Fibroblast of the conjunctiva (primary cell): ENCODE measurements at regions not wholly inside any gene's neighbourhood (a gene's known extent, or its start where the extent isn't known, plus 50 kb on each side); places are given as distances from the start of the nearest gene placed in this dataset.
A peak's percentile ranks its signal among the peaks of the same experiment; 100 is the strongest.
"Not testable (repeated sequence)": the region's sequence is repeated elsewhere in the genome, so short reads cannot be mapped to it uniquely, and the experiment has no call there.

Experiments used
- DNase-seq: peaks from one replicate; pipeline ENCODE4 v3.0.0-alpha.2; 2010; ENCODE audit warnings: low read depth

DNA sequence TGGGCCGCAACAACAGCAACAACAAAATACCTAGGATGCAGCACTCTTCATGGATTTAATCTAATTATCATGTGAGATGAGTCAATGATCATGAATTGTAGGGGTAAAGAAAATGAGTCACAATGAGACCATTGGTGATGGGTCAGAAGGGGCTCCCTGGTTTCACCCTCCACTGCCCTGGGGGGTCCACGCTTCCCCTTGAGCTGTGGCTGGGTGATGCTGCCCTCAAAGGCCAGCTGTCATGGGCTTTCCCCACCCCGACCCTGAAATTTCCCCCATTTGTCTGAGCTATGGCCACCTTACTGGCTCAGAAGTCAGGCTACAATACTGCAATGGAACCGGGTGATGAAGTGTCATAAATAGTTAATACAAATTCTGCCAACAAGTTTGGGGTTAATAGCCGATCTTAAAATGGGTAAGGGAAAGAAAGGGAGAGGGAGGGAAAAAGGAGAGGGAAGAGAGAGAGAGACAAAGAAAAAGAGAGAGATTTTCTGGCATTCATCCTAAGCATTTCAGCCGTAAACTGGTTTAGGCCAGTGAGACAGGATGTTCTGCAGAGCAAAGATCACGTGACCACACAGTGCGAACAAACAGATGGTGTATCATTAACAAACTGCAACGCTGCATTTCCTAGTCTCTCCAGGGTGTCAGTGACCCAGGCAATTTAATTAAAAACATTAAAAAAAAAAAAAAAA is 143.4 kb upstream of the ERRFI1 start:
- peak; percentile 93 for DNase-seq

- no peak for DNase-seq
Measured at GRCh38 chr1:8167936-8168335, 141.8 kb upstream of the ERRFI1 start.

DNA sequence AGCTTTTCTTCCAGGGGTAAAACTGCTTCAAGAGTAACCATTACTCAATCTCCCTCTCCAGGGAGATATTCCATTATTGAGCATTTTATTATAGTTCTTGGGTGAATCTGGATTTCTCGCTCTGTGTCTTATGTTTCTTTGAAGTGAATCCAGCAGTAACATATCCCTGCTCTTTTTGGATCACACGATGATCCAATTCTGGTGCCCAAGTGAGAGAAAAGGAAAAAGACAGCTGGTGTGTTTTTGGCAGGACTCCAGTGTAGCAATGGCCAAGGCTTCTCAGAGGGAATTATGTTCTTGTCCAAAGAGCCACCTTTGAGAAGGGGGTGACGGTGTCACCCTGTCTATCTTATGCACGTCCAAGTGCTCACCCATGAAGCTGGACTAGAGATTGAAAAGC is 140.3 kb upstream of the ERRFI1 start:
- no peak for DNase-seq

DNA sequence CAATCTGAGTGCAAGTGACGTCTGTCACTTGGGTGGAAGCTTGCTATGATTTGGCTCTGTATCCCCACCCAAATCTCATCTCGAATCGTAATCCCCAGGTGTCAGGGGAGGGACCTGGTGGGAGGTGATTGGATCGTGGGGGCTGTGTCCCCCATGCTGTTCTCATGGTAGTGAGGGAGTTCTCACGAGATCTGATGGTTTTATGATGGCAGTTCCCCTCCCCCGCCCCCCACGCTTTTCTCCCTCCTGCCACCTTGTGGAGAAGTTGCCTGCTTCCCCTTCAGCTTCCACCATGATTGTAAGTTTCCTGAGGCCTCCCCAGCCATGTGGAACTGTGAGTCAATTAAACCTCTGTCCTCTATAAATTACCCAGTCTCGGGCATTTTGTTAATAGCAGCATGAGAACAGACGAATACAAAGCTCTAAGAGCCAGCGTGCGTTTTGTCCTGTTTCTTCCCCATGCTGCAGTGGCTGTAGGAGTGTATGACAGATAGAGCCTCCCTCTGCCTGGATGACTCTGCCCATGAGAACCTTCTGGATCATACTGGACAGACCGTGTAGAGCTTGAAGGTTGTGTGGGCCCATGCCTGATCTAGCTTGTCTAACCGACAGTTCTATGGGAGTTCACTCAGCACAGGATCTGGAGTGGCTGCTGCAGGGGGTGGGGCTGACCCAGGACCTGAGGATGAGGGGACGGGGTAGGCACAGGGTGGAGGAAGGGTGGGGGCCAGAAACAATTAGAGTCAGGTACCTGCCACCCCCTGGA is 139.7 kb upstream of the ERRFI1 start:
- no peak for DNase-seq

GRCh38 chr1:8164670-8165069 is 138.6 kb upstream of the ERRFI1 start:
- DNase-seq, result no peak

GRCh38 chr1:8163039-8163438 is 136.9 kb upstream of the ERRFI1 start:
- DNase-seq, result no peak

- DNase-seq, result no peak
Measured at GRCh38 chr1:8162168-8162567, 136.1 kb upstream of the ERRFI1 start.

DNA sequence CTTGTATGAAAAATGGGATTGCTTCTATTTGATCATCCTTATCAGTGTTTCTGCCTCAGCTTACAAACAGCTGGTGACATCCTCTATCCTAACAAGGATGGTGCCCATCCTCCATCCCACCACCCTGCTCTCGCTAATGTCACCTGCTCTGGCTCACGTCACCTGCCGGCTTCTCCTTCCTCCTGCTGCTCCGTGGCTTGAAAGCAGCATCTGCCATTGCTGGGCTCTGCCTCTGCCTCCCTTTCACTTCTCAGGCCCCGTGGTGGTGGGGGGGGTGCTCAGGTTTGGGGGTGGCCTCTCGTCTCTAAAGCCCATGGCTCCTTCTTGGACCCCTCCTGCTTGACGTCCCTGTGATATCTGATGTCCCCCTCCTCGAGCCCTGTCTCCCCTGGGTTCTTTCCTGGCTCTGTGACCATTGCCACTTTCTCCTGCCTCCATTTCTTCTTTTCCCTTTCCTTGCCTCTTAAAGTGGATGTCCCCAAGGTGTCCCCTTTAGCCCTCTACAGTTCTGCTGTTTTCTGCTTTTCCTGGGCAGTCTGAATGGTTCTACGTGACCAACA is 135.5 kb upstream of the ERRFI1 start:
- DNase-seq, result no peak

DNA sequence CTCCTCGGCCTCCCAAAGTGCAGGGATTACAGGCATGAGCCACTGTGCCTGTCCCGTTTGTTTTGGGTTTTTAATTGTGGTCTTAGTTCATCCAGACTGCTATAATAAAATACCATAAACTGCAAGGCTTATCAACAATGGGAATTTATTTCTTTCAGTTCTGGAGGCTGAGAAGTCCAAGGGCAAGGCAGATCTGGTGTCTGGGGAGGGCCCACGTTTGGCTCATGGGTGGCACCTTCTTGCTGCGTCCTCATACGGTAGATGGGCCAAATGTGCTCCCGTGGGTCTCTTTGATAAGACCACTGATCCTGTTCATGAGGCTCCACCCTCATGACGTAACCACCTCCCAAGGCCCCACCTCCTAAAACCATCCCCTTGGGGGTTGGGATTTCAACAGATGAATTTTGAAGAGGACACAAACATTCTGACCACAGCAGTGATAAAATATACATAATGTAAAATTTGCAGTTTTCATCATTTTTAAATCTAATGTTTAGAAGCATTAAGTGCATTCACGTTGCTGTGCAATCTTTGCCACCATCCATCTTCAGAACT is 133.4 kb upstream of the ERRFI1 start:
- DNase-seq, result no peak

DNA sequence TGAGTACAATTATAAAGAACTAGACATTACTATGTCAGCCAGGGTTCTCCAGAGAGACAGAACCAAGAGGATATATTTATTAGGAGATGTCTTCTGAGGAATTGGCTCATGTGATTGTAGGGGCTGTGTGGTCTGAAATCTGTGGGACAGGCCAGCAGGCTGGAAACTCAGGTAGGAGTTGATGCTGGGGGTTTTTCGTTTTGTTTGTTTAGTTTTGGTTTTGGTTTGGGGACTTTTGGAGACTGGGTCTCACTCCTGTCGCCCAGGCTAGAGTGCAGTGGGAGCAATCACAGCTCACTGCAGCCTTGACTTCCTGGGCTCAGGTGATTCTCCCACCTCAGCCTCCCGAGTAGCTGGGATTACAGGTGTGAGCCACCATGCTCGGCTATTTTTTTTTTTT is 132.9 kb upstream of the ERRFI1 start:
- DNase-seq, result no peak

GRCh38 chr1:8157765-8158164 is 131.7 kb upstream of the ERRFI1 start:
- no peak for DNase-seq

DNA sequence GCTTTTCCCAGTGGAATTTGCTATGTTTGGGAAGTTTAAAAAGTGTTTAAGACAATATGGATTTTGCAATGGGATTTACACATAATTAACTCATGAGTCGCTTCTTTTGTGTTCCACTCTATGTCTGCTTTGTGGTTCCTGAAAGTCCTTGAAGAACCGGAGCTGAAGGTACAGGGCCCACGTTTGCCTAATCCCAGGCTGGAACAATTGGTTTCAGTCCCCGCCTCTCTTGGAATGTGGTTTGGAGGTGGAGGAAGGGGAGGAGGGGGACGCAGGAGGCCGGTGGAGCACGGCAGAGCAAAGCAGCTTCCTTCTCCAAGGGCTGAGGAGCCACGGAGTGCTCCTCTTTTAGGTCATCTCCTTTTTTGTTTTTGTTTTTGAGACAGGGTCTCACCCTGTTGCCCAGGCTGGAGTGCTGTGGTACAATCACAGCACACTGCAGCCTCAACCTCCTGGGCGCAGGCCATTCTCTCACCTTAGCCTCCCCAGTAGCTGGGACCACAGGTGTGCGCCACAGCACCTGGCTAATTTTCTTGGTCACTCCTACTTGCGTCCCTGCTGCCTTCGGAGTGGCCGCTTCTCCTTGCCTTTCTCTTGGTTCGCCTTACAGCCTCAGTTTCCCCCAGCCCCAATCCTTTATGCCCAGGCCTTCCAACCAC is 129.5 kb upstream of the ERRFI1 start:
- no peak for DNase-seq

- no peak for DNase-seq
Measured at GRCh38 chr1:8154621-8155052, 128.5 kb upstream of the ERRFI1 start.

DNA sequence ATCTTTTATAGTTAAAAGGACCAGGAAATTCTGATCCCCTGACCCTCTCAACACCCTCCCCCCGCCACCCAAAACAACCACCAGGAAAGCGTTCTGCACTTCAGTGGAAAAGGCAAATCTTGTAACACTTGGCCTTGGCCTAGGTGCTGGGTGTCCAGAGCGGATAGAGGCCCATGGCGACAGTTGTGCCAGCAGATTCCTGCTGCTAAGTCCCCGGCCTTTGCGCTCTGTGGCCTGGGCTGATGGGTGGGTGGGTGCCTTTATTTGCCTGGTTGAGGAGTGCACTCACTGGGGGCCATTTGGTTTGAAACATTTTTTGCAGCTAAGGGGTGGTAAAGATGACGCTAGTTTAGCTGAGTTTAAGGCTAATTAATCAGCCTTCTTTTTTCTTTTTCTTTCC is 127.9 kb upstream of the ERRFI1 start:
- DNase-seq, result no peak

DNA sequence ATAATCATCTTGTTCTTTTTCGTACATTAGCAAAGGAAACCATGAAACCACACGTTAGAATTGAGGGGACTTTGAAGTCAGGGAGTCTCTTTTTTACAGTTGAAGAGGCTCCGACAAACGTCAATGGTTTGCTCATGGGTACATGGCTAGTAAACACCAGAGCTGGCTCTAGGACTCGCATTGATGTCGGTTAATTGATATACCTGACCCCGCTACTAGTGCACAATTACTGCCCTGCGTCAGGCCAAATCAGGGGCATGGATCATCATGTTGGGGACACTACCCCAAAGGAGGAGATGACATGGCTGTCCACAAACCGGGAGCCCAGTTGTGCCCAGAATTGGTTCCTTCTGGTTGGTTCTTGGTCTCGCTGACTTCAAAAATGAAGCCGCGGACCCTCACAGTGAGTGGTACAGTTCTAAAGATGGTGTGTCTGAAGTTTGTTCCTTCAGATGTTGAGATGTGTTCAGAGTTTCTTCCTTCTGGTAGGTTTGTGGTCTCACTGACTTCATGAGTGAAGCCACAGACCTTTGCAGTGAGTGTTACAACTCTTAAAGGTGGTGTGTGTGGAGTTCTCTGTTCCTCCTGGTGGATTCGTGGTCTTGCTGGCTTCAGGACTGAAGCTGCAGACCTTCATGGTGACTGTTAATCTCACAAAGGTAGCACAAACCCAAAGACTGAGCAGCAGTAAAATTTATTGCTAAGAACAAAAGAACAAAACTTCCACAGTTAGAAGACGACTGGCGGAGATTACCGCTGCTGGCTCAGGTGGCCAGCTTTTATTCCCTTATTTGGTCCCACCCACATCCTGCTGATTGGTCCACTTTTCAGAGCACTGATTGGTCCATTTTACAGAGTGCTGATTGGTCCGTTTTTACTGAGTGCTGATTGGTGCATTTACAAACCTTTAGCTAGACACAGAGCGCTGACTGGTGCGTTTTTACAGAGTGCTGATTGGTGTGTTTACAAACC is 126.9 kb upstream of the ERRFI1 start:
- DNase-seq, result no peak

DNA sequence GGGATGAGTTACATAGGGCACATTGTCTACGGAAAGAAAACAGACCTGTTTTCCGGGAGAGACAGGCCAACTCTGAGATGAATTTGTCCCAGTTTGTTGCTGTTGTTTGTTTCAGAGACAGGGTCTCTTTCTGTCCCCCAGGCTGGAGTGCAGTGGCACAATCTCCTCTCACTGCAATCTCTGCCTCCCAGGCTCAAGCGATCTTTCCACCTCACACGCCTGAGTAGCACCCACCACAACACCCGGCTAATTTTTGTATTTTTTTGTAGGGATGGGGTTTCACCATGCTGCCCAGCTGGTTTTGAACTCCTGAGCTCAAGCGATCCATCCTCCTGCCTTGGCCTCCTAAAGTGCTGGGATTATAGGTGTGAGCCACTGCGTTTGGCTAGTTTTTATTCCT is 125.5 kb upstream of the ERRFI1 start:
- no peak for DNase-seq

- not testable (repeated sequence) for DNase-seq
Measured at GRCh38 chr1:8149756-8150155, 123.6 kb upstream of the ERRFI1 start.

DNA sequence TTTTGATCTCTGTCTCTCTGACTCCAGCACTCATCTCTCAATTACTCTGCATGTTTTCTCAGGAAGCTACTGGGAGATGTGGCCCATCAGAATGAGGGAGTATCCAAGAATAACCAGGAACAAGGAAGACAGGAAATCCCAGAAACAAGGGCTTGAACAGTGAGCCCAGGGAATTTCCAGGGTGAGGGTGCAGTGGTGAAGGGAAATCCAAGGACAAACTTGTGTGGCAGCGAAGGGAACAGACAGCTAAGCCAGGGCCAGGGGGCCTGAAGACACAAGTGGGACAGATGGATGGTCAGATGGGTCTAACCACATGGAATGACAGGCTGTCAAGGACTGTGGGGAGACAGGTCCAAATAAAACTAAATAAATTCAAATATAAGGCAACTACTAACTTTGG is 121.8 kb upstream of the ERRFI1 start:
- DNase-seq, result no peak

- no peak for DNase-seq
Measured at GRCh38 chr1:8146257-8146855, 120.2 kb upstream of the ERRFI1 start.

DNA sequence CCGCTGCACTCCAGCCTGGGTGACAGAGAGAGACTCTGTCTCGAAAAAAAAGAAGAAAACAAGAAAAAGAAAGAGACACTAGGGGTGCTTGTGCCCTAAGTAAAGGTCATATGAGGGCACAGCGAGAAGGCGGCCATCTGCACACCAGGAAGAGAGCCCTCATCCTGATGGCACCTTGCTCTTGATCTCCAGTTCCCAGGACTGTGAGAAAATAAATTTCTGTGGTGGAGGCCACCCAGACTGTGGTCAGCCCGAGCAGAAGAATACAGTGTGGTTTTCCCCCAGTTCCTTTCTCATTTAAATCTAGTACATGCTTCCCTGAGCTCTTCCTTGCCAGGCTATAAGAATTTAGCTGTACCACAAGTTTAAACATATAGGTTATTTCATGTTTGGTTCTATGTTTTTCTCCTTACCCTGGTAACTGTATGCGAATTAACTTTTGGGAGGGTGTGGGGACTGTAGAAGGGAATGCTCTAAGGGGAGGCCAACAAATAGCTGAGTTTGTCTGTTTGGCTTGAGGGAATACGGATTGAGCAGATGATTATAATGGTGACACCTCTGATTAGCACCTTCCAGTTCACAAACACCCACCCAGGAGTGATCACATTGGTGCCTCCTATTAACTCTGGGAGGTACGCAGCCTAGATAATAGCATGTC is 119.6 kb upstream of the ERRFI1 start:
- DNase-seq, result no peak
